Medulla oblongata (tissue), 1 donor: ENCODE measurements at regions not wholly inside any gene's neighbourhood (a gene's known extent, or its start where the extent isn't known, plus 50 kb on each side); places are given as distances from the start of the nearest gene placed in this dataset.

Experiments used
- DNase-seq: peaks from one replicate; pipeline ENCODE4 v3.0.0-alpha.2; 2015; ENCODE audit errors: extremely low spot score

DNA sequence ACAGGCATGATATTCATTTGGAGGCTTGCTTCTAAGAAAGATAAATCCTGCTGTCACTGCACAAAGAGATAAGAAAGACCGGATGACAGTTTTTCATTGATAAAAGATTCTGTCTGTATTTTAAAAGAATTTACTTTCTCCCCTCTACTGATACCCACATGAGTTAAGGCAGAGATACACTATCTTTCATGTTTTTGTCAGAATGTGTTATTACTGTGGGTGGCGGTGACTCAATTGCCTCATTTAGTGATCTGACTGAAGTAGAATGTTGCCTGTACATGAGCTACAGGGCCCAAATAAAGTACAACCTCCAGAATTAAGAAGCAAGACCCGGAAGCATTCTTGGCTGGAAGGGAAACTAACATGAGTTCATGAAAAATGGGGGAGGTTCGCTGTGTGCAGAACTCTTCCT lies 480.0 kb downstream of the SLC4A3 start:
- no peak for DNase-seq

DNA sequence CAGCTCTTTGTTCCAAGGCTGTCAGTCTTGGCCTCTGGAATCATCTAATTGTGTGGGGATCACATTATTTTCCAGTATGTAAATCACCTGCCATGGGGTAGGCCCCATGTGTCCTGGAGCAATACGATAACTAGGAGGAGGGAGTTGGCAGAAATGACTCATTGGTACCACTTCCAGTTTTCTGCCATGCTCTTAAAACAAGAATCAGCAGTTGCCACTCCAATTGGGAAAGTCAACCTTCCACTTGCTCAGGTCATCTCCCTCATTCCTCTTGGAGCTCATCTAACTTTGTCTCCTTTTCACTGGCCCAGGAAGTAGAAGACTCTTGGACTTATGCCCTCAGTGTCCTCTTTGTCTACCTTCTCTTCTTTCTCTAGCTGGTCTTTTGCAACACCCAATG lies 487.0 kb downstream of the SLC4A3 start:
- no peak for DNase-seq

DNA sequence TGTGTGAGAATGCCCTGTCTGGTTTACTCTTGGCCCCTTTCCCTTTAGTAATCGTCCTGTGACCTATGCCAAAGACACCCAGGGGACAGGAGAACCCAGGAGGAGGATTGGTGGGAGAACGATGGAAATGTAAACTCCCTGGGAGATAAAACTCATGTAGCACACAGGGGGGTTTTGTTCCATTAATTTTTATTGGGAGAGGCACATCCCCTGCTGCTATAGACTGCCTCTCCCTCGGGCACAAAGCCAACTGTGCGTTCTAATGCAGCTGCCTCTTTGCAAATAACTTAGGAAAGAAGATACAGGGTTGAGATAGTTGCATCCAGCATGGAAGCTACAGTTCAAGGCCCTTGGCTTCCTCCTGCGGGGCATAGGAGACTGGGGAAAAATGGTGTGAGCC lies 489.6 kb downstream of the SLC4A3 start:
- DNase-seq, result no peak

DNA sequence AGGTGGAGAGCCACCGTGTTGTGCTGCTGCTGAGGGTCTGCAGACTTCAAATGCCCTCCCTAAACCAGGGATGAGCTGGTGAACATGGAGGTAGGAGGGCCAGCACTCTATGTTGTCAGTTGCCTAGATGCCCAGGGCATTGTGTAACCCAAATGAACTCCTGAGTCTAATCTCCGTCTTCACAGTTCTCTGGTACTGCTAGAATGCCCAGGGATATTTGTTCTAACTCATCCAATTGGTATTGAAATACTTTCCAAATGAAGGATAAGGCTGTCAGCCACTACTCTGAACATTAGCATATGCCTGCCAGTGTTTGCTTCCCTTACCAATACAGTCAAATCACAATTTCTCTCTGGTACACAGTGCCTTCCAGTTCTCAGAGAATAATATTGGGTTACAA lies 492.6 kb downstream of the SLC4A3 start:
- DNase-seq, result no peak

DNA sequence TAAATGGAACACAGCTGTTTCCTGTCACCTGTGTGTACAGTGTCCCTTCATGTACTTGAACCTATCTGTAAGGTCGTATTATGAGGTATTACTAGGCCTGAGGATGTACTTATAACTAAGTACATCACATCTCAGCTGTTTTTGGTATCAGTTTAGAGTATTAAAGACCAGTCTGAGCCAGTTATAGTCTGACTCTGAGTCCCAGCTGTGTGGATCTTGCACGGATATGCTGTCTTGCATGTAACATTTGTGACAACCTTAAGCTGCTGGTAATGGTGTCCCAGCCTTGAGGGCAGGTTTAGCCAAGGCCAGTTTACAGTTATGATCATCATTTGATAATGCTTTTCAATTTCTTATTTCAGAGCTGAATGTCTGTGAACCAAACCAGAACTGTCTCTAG lies 496.3 kb downstream of the SLC4A3 start:
- no peak for DNase-seq

DNA sequence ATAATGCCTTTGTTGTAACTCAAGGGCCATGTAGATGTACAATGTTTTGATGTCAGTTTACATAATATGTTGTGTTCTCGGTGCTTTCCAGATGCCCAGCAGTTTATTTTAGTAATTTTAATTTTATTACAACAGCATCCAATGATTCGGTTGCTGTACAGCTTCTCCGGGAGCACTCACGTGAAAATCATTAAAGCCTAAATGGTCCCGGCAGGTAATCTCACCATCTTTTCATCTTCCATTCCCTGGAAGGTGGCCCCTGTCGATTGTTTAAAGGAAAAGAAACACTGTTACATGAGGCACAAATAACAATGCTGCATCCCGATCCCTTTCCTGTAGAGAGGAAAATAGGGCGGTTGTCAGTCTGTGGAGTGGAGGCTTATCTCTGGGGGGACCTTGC lies 498.1 kb downstream of the SLC4A3 start:
- DNase-seq, result no peak

DNA sequence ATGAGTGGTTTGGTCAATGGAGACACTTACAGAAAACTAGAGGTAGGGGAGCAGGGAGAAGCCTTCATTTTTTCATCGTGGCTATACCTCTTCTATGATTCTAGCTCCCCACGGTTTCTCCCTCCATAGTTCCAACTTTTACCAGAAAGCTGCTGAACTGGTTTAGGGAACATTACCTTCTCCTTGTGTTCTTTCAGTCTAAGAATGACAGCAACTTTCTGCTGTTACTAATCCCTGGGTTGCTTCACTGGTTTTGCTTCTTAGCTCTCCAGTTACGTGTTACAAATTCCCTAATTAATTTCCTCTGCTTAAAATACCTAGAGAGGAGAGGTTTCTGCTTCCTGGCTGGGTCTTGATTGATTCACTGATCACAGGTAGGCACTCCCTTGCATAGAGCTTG lies 499.9 kb downstream of the SLC4A3 start:
- DNase-seq, result no peak

DNA sequence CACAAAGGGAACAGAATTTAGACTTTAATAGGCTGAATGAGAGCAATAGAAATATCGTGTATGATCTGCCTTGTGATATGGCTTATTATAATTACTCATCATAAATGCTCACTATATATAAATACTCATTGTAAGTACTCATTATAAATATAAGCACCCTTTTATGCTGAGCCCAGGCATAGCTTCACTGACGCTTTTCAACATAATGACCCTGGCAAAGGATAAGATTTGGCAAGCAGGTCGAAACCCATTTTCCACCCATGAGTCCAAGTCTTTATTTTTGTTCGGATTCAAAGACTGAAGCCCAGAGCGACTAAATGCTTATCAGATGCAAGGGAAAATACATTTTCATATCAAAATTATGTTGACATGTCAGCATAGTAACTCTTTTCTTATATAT lies 500.4 kb downstream of the SLC4A3 start:
- no peak for DNase-seq

DNA sequence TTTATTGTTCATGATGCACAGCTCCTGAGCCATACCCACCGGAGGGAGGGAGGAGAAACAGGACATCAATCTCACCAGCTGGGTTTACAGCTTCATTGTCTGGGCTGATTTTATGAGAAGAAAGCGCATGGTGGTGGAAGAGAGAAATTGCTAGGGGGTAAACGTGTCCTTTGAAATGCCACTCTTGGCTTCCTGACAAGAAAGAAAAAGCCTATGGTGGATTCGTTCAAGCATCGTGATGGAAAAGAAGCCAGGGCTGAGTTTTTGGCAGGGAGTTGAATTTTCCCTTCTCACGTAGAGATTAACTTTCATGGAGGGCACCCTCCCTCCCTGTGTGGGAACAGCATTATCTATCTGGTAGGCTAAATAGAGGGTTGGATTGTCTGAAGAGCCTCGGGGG lies 502.0 kb downstream of the SLC4A3 start:
- no peak for DNase-seq

DNA sequence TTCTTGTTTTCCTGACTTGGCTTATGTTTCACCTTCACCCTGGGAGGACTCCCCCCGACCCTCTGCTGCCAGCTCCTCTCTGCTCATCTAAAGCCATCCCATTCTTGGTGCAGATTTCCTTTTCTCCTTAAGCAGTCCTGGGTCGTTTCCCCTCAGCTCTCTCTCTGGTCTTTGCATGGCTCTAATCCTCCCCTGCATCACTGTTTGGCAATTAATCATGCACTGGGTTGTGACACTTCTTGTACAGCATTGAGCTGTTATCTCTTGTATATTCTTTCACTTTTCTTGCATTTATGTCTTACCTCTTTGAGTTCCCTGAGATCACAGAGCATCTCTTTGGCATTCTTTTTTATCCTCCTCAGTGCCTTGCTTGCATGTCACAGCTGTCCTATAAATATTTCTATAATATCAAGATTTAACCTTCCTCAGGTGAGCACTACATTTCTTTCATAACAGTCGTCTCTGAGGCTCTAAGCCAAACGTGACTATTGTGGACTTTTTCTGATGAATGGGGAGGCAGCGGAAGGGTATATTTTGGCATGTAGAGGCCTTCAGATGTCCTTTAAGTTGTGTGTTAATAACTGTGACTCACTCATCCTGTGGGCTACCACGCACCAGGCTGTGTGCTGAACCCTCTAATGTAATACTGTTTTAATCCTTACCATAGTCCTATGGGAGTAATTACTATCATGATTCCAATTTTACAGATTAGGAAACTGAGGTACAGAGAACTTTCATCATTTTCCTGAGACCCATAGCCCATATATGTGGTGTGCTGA lies 507.5 kb downstream of the SLC4A3 start:
- DNase-seq, result no peak

DNA sequence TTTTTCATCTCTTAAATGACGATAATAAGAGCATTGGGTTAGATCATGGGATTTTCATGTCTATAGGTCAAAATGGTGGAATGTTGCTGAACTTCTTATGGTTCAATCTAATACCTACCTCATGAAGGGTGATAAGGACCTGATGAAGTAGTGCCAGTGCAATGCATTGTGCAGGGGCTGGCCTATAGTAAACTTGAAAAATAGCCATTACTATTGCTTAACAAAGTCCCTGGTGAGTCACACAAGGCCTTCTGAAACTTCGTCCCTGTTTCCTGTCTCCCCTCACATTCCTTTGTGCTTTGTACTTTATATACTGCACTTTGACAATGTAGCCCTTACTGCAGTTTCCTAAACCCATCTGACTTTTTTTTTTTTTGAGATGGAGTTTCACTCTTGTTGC lies 515.9 kb downstream of the SLC4A3 start:
- no peak for DNase-seq

DNA sequence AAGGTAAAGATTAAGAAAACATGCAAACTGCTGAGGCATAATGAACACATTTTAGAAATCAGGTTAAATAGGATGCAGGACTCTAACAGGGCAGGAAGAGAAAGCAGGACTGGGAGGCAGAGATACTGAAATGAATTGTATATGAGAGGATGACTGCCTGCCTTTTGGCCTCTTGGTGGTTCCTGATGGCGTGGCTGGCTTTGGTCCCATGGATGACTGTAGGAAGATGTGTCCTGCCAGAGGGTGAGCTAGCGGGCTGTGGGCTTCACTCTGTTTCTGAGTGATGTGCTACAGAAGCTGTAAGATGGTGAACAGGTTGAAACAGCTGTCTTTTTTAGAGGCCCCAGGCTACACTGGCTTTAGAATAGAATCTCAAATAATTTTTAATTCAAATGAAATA lies 517.0 kb downstream of the SLC4A3 start:
- no peak for DNase-seq

DNA sequence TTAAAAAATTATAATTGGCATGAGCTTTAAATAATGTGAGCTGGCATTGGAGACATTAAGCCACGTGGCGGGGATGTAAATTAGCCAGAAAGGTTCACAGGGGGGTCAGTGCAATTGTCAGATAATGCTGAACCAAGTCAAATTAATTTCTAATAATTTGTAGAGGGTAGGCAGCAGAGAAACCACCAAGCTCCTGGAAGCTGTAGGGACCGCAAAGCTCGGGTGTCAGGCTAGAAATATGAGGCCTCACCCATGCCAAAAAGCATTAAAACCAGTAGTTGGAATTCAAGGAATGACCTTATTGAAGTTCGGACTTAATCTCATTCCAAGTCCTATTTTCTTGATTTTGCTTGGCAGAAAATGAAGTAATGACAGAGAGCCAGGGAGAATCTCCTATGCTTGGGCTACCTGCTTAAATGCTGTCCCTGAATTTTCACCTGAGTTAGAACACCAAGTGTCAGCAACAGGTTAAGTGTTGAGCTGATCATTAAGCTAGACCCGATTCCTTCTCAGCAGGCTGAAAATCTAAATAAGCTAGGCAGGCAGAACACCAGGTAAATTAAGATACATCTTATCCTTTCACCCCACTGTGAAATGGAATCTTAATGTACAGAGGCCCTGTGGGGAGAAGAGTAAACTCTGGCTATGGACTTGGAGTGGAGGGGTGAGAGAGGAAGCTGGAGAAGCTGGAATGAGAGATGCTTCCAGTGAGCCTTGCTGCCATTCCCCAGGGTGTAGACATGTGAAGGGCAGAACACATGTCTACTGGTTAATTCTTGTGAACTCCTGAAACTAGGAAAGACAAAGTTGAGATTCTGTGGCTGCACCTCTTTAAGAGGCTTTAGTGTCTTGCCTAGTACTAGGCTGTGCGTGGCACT lies 520.0 kb downstream of the SLC4A3 start:
- DNase-seq, result no peak

DNA sequence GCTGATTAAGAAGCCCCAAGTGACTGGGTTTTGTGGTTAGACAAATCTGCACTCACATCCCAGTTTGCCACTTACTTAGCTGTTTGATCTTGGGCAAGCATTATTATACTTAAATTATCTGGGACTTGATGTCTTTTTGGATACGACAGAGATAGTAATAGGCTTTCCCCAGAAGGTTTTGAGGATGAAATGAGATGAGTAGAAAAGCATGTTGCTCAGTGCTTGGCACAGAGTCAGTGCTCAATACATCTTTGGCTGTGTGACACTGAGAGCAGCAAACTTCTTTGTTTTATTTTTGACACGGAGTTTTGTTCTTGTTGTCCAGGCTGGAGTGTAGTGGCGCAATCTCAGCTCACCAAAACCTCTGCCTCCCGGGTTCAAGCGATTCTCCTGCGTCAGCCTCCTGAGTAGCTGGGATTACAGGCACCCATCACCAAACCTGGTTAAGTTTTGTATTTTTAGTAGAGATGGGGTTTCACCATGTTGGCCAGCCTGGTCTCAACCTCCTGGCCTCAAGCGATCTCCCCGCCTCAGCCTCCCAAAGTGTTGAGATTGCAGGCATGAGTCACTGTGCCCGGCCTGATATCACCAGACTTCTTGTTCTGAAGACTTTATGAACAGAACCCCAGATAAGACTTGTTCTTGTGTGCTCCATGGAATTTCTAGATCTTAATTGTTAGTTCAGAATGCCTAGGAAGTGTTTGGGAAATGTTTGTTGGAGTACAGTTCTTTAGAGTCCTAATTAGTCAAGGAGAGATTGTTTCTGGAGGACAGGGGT lies 521.2 kb downstream of the SLC4A3 start:
- no peak for DNase-seq

DNA sequence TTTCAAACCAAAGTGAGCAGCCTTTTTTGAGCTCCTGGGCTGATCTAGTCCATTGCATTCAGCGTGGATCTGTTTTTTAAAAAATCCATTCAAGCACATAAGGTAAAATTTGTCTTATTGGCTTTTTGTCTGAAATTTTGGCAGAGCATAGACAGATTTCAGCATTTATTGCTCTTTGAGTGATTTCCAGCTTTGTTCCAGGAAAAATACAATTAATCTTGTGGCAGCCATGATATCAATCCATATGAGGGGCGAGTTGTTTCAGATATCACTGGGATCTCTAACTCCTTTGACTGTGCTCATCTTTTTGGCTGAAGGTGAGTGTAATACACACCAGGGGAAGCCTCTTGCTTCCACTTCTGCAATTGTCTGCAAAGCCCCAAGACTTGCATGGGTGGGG lies 523.9 kb downstream of the SLC4A3 start:
- no peak for DNase-seq

DNA sequence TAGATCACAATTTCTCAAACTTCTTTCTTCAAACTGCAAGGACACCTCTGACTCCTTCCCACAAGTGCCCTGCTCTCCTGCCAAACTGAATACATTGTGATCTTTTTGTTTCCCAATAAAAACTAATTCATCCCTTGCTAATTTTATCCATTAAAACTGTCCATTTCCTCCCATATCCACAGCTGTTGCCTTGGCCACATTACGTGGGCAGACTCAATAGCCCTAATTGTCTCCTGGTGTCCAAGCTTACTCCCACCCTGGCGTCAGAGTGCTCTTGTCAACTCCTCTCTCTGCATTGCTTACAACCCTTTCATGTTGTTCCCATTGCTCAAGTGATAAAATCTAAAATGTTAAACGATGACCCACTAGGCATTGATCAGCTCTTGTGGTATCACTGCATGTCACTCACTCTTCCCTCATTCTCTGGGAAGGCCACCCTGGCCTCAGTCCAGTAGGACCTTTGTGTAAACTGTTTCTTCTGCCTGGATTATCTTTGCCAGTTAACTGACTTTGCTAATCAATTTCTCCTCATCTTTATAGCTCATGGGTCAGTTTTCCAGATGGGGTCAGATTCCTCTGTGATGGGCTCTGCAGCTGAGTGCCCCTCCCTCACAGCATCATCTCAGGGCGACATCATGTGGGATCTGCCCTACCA lies 525.0 kb downstream of the SLC4A3 start:
- DNase-seq, result no peak

DNA sequence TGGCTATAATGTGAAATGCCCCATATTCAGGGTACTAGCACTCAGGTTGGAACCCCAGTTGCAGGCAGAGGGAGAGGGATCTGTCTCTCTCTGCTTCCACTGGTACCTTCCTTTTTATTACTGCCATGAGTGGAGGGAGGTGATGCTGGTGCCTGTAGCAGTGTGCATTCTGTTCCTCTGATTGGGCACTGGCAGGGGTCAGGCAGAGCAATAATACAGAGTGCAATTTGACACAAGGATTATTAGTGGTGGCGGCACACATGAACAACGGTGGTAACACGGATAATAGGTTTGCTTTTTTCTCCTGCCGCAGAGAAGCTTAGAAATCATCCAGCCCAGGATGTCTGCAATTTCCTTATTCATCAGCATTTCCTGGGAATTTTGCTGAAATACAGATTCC lies 525.7 kb downstream of the SLC4A3 start:
- no peak for DNase-seq

DNA sequence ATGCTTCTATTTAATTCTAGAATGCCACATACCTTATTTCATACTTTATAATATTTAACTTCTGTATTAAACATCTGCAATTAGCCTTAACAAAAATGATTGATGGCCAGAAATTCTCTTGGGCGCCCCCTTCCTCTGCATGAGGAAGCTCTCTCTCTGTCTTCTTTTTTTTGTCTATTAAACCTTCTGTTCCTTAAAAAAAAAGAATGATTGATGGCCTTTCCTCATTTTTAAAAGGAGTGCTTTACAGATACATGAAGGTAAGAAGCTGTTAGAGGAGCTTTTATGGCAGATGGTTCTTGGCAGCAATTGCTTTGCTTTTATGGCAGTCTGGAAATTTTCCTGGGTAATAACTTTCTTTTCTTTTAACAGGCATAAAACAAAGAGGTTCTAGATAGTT lies 526.9 kb downstream of the SLC4A3 start:
- no peak for DNase-seq

DNA sequence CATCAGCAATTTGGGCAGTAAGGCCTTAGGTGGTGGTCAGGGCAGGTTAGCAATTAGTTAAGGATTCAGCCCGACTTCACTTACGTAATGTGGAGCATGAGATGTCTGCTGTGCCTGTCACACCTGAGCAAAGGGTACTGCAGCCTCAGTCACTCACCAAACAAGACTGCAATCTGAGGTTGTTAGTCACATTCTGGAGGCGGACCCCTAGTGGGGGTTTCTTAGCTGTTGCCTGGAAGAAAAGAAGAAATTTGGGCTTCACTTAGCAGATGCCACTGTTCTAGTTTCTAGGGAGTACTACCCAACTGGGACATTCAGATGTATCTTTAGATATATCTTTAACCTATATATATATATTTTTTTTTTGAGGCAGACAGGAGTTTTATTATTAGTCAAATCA lies 529.9 kb downstream of the SLC4A3 start:
- DNase-seq, result no peak

DNA sequence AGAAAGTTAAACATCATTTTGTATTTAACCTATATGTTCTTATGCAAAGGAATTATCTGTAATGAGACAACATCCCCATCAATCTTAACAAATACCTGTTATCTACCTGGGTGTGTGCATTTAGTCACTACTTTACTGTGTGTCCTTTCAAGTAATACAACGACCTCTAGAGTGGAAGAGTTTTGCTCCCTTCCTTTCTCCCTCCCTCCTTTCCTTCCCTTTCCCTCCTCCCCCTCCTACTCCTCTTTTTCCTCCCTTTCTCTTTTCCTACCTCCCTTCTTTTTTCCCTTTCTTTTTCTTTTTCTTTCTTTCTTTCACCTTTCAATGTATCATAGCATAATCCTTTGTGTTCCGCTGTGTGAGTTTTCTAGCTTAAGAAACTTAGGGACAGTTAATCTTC lies 532.3 kb downstream of the SLC4A3 start:
- no peak for DNase-seq

DNA sequence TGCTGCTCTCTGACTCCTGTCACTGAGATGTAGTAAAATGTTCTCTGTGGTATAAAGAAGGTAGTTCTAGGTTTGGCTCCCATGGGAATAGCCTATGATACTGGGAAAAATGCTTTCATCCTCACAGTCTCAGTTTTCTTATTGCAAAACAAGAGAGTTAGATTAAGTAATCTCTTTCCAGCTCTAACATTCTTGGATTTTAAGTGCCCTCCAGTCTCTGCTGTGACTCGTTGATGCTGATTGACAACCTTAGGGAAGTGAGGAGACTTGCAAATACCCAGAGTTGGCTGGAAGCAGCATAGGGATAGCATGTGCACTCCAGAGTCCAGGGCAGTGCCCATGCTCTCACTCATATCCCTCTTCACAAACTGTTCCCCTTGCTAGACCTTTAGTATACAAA lies 534.9 kb downstream of the SLC4A3 start:
- DNase-seq, result no peak

DNA sequence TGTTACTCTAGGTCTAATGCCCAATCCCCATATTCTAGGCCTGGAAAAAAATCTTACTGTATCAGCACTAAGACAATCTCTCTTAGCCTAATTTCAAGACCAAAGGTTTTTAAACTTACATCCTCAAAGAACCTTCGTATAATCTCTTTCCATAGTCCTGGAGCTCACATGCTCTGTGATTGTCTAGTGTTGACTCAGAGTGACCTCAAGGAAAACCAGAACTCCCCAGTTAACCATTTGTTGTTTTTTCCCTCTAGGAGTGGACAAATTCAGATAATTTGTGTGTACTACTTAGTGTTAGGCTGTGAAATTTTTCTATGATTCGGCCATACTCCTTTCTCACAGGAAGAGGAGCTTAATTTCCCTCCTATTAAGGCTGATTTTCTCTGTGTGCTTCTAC lies 536.1 kb downstream of the SLC4A3 start:
- no peak for DNase-seq
